ENCODE measurements at regions not wholly inside any gene's neighbourhood (a gene's known extent, or its start where the extent isn't known, plus 50 kb on each side); places are given as distances from the start of the nearest gene placed in this dataset.
"Not testable (repeated sequence)": the region's sequence is repeated elsewhere in the genome, so short reads cannot be mapped to it uniquely, and the experiment has no call there.

DNA sequence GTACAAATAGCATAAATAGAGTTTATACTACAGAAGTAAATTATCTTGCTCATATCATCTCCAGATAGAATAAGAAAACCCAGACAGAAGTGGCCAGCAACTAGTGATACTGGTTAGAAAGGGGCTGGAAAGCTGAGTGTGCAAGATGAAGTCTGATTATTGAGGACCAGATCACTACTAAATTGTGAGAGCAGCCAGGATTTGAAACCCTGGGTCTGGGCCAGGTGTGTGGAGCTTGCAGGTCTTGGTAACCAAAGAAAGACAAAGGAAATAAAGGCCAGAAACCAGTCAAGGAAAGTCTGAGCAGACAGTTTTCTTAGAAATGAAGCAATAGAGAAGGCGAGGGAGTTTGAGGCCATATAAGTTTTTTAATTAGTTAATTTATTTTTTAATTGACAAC lies 611.8 kb downstream of the ETNK1 start:
- DNase-seq (ENCODE audit: low read depth in 2 of 2, low spot score in 1 of 2) = no peak

DNA sequence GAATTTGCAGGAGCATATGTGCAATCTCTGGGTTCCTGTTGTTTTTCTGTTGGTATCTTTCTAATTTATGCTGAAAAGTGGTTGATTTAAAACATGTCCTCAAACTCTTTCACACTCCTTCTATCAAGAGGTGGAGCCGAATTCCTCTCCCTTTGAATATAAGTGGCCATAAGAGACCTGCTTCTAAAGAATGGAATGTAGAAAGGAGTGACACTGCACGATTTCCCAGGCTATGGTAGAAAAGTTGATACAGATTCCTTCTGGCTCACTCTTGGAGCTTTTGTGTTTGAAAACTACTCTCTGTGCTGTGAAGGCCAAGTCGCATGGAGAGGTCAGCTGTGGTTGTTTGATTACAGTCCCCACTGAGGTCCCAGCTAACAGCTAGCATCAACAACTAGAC lies 613.2 kb downstream of the ETNK1 start:
- DNase-seq (ENCODE audit: low read depth in 2 of 2, low spot score in 1 of 2) = no peak

DNA sequence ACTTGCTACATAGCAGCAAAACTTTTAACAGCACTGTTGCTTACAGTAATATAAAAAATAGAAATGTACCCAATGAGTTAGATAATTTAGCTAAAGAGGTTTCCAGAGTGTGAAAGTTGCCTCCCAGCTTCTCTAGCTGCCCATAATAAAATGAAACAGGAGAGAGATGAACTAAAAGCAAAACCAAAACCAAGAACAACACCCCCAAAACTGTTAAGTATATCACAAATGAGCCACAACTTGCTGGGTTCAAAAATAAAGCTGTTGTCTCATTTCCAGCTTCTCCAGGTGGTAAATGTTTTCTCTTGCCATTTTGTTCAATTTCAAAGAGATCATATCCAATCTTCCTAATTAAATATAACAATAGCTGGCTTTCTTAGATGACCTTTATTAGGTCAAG lies 614.0 kb downstream of the ETNK1 start:
- no peak for DNase-seq (ENCODE audit: low read depth in 2 of 2, low spot score in 1 of 2)

DNA sequence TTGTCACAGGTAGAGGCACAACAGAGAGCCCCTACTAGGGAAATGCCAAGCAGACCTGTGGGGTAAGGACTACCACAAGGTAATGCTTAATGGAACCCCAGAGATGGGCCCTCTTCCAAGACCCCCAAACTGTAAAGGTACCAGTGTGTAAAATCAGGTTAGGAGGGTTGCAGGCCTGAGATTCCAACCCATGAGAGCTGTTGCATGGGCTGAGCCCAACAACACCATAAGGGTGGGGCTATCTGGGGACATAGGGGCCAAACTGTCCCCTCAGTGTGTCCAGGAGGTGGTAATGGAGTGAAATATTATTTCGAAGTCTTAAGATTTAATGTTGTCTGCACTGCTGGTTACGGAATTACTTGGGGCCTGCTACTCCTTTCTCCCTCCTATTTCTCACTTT lies 620.2 kb downstream of the ETNK1 start:
- DNase-seq (ENCODE audit: low read depth in 2 of 2, low spot score in 1 of 2) = no peak

DNA sequence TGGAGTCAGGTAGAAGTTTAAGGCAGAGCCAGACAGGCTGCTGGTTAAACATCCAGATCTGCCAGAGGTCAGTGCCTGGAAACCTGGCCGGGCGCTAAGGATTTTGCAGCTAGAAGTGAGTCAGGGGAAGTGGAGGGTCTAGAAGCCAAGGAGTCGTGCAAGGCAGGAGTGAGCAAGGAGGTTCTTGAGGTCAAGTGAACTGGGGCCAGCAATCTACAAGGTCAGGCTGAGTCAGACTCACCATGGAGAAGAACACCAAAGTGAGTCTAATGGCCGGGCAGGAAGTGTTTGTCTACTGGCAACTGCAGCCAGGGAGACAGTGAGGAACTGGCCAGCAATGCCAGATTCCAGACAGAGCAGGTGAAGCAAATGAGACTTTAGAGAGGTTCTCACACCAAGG lies 628.2 kb downstream of the ETNK1 start:
- no peak for DNase-seq (ENCODE audit: low read depth in 2 of 2, low spot score in 1 of 2)

DNA sequence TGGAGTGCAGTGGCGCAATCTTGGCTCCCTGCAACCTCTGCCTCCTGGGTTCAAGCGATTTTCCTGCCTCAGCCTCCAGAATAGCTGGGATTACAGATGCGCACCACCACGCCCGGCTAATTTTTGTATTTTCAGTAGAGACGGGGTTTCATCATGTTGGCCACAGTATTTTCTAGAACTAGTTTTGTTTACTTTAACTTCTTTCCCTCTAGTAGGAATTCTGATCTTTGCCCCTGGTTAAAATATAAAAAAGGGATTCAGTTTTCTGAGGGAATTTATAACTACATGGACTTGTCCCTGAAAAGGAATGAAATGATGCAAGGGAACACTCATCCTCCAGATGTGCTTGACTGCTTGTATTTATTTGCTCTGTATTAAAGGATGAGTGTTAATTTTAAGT lies 628.9 kb downstream of the ETNK1 start:
- DNase-seq (ENCODE audit: low read depth in 2 of 2, low spot score in 1 of 2) = not testable (repeated sequence)

DNA sequence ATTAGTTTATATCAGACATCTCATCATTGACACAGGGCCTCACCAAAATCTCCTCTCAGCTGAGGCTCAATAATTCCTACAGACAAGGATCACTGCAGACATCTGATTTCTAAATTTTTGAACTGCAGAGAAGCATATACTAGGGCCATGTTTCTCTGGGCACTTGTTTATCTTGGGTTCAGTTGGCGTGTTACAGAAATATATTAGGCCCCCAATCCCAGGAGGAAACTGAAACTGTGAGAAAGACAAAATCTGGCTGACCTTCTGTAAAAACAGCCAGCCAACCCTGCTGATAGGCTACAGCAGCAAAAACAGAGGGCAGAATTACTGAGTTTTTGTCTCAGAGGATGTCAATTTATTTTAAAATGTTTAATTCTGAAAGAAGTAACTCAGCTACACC lies 634.6 kb downstream of the ETNK1 start:
- DNase-seq (ENCODE audit: low read depth in 2 of 2, low spot score in 1 of 2) = no peak

DNA sequence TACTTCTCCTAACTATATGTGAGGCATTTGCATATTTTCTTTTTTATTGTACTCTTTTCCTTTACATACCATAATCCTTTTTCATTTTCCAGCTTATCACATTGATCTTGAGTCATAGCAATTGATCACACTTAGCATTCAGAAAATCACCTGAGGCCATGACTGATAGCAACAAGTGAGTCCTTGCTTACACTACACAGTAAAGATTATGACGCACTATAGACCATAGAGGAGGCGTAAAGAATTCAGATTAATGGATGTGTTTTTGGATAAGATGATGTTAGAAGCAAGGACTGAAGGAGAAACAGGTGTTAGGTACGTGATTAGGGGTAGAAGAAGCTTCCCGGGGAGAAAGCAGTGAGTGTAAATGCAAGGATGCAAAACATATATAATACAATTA lies 637.7 kb downstream of the ETNK1 start:
- no peak for DNase-seq (ENCODE audit: low read depth in 2 of 2, low spot score in 1 of 2)

DNA sequence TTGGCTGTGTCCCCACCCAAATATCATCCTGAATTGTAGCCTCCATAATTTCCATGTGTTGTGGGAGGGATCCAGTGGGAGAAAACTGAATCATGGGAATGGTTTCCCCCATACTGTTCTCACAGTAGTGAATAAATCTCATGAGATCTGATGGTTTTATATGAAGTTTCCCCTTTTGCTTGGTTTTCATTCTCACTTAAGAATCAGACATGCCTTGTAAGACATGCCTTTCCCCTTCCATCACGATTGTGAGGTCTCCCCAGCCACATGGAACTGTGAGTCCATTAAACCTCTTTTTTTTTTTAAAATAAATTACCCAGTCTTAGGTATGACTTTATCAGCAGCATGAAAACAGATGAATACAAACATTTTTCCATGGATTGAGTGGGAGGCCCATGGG lies 652.9 kb downstream of the ETNK1 start:
- DNase-seq (ENCODE audit: low read depth in 2 of 2, low spot score in 1 of 2) = no peak

DNA sequence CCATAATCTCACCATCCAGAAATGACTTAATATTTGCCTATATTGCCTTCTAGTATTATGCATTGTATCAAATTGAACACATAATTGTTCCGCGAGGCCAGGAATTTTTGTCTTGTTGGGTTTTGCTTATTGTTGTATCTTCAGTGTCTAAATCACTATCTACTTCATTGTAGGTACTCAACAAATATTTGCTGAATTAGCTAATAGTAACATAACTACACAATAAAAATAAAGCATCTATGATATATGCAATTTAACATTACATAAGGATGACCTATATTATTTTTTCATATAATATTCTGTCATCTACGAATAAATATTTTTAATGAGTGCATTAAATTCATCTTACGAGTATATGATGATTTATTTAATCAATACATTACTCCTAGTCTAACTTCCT lies 656.3 kb downstream of the ETNK1 start:
- no peak for DNase-seq (ENCODE audit: low read depth in 2 of 2, low spot score in 1 of 2)

DNA sequence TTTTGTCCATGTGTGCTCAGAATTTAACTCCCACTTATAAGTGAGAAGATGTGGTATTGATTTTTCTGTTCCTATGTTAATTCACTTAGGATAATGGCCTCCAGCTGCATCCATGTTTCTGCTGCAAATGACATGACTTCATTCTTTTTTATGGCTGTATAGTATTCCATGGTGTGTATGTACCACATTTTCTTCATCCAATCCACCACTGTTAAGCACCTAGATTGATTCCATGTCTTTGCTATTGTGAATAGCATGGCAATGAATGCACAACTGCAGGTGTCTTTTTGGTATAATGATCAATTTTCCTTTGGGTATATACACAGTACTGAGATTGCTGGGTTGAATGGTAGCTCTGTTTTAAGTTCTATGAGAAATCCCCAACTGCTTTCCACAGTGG lies 657.7 kb downstream of the ETNK1 start:
- DNase-seq (ENCODE audit: low read depth in 2 of 2, low spot score in 1 of 2) = no peak

DNA sequence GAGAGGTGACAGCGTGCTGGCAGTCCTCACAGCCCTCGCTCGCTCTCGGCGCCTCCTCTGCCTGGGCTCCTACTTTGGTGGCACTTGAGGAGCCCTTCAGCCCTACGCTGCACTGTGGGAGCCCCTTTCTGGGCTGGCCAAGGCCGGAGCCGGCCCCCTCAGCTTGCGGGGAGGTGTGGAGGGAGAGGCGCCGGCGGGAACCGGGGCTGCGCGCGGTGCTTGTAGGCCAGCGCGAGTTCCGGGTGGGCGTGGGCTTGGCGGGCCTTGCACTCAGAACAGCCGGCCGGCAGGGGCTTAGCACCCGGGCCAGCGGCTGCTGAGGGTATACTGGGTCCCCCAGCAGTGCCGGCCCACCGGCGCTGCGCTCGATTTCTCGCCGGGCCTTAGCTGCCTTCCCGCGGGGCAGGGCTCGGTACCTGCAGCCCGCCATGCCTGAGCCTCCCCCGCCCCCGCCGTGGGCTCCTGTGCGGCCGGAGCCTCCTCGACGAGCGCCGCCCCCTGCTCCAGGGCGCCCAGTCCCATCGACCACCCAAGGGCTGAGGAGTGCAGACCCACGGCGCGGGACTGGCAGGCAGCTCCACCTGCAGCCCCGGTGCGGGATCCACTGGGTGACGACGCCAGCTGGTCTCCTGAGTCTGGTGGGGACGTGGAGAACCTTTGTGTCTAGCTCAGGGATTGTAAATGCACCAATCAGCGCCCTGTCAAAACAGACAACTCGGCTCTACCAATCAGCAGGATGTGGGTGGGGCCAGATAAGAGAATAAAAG lies 661.0 kb downstream of the ETNK1 start:
- DNase-seq (ENCODE audit: low read depth in 2 of 2, low spot score in 1 of 2) = not testable (repeated sequence)

DNA sequence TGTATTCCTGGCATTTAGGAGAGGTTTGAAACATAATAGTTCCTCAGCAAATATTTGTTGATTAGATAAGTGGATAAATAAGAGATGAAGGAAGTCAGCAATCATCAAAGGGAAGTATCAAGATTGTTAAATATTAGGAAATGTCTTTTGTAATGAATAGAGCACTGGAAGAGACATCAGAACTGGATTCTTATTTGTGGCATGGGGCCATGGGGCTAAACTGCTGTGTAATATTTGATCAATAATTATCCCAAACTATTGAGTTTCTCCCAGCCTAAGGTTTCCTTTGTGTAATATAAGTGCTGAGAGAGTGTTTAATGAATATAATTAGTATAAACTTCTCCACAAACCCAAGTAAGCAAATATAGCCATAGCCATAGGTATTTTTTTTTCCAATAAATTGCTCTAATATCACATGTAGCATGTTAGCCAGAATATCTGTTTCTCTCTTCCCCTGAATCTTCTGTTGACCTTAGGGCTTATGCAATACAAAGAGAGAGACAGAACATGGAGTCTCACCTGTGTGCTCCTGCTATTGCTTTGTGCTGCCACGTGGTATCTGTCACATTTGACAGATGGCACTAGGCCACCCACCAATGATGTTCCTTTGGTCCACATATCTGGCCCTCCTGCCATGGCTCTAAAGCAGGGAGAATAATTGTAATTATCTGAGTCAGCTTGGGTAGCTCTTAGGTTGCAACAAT lies 658.7 kb downstream of the SOX5 start:
- DNase-seq (ENCODE audit: low read depth in 2 of 2, low spot score in 1 of 2) = no peak

DNA sequence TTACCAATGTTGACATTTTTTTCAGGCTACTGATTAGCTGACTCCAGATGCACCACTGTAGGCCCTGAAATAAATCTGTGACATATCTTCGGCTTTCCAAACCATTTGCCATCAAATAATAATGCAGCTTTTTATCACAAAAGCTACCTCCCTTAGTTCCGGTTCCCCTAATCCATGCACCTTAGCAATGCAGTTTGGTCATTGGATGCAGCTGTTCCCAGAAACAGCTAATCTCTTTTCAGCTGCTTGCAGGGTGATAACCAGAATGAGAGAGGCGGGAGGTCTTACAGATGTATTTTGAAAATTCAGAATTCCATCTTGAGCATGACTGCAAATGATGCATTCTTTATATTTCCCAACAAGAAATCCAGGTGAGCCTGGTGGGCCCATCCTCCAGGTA lies 646.2 kb downstream of the SOX5 start:
- no peak for DNase-seq (ENCODE audit: low read depth in 2 of 2, low spot score in 1 of 2)

DNA sequence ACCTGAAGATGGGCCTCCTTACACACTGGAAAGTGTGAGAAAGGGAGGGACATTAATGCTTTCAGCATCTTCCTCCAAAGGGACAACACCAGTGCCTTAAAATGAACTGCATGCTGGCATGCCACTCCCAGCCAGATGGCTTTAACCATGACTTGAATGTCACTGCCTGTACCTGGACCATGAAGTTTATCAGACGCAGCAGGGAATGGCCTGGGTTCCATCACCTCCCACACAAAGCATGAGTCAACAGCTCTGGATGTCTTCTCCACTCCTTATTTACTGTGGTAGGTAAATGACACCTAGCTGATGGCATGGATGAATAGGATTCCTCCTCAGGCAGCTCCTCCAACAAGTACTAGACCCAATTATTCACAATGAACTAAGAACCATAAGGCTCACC lies 645.6 kb downstream of the SOX5 start:
- DNase-seq (ENCODE audit: low read depth in 2 of 2, low spot score in 1 of 2) = no peak

DNA sequence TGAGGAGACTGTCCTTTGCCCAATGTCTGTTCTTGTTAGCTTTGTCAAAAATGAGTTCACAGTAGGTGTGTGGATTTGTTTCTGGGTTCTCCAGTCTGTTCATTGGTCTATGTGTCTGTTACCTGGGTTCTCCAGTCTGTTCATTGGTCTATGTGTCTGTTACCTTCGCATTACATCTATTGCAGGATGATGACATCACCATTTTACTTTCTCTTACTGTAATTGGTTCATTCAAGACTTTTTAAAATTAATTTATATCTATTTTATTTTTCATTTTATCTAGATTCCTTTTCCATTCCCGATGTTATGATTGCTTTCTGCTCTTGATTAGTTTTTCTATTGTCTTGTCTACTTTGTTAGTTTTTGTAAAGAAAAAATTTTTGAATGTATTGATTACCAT lies 615.5 kb downstream of the SOX5 start:
- DNase-seq (ENCODE audit: low read depth in 2 of 2, low spot score in 1 of 2) = no peak

DNA sequence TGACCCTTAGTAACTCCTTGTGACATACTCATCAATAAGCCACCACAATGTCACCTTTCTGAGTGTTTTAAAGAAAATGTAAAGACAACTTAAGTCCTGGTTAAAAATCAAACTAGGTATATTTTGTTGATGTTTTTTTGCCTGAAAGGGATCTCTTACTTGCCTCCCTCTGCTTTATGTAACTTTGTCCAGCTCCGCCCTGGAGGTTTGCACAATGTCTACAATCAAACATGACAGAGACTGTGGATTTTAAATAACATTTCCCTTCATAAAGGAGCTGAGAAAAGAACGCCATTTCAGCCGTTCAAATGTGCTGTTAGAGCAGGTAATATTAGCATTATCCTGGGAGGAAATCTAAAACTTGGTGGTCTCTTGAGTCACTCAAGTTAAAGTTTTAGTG lies 613.9 kb downstream of the SOX5 start:
- no peak for DNase-seq (ENCODE audit: low read depth in 2 of 2, low spot score in 1 of 2)

DNA sequence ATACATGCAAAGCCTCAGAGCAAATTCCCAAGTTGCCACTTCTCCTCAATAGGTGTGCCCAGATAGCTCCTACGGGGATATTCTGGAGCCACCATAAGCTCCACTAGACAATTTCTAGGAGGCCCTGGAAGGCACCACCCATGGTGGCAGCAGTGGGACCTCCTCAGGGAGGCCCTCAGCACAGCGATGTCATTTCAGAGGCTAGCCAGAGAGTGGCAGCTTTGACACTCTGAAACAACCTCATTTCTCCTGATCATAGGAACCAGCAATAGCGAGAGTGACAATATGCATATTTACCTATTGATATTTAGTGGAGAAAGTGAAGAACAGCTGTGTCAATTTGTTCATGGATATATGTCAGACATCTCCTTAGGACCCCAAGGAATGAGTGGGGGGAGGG lies 612.3 kb downstream of the SOX5 start:
- no peak for DNase-seq (ENCODE audit: low read depth in 2 of 2, low spot score in 1 of 2)

DNA sequence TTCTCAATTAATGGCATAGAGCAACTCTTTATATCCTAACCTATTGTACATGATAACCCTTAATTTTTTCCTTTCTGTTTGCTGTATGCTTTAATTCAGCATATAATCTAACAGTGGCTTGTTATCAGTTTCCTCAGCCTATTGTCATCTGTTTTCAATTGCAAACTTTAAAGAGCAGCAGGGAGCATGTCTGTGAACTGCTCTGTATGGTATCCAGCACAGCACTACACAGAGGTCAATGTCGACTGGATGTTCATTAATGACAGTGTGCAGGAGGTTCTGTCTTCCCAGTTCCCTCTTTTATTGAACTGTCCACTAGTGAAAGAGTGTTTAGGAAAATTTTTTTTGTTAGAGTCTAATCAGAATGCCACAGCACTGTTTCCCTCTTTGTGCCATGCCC lies 609.1 kb downstream of the SOX5 start:
- no peak for DNase-seq (ENCODE audit: low read depth in 2 of 2, low spot score in 1 of 2)

DNA sequence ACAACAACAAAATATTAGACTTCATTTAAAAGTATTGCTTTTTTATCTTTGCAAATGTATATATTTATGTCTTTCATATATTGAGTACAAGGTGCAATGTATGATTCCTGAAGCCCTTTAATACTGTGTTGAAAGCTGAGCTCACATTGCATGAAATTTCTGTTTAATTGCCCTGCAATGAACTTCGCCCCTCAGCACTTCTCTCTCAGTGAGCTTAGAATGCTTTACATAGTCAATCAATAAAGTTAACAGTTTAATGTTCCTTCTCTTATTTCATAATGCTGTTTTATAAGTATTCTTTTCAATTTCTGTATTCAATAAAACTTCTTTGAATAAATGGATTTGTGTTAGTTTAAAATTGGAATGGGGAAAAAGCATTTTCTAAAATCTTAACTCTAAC lies 607.1 kb downstream of the SOX5 start:
- DNase-seq (ENCODE audit: low read depth in 2 of 2, low spot score in 1 of 2) = no peak

DNA sequence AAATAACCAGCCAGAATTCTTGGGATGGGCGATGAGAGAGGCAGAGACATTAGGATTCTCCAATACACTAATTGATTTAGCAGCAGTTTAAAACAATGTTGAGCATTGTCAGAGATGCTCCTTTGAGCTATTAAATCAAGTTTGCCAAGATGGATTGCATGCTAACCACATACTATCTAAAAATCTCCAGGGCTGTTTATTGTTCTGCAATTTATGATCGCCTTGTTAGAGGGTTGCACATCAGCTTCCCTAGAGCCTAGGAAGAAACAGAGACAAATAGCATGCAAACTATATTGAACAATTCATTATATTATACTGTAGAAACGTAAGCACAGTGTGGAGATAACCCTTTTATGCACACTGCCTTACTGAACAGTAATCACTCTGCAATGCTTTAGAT lies 599.9 kb downstream of the SOX5 start:
- DNase-seq (ENCODE audit: low read depth in 2 of 2, low spot score in 1 of 2) = no peak

DNA sequence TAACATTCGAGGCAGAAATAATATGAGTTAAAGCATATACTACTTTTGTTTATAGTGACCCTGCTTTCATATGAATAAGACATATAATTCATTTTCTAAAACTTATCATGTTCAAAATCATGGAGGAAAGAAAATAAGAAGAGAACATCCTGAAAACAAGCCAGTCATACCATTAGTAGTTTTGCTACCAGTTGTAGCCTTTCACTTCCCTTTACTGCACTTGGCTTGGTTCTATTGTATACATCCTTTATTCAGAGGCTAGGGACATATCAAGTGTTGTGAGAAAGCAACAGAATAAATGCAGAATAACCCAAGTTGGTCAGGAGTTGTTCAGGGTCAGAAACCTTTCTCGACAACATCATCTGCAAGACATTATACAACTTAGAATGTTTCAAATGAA lies 598.7 kb downstream of the SOX5 start:
- DNase-seq (ENCODE audit: low read depth in 2 of 2, low spot score in 1 of 2) = no peak

DNA sequence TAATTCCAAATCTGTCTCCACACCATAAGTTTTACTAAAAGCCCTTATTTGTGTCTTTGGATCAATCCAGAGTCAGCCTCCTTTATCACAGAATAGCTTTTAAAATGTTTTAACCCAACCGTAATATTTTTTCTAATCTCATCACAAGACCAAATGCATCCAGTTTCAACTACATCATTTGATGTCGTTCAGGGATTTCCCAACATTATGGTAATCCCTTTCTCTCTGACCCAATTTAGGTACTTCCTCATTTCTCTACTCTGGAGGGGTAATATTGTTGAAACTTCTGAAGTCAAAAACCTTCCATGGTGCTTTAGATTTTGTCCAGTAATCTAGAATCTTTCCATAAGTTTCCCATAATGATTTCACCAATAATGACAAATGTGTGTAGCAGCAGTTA lies 596.8 kb downstream of the SOX5 start:
- DNase-seq (ENCODE audit: low read depth in 2 of 2, low spot score in 1 of 2) = no peak
